ENCODE measurements at regions not wholly inside any gene's neighbourhood (a gene's known extent, or its start where the extent isn't known, plus 50 kb on each side); places are given as distances from the start of the nearest gene placed in this dataset.

DNA sequence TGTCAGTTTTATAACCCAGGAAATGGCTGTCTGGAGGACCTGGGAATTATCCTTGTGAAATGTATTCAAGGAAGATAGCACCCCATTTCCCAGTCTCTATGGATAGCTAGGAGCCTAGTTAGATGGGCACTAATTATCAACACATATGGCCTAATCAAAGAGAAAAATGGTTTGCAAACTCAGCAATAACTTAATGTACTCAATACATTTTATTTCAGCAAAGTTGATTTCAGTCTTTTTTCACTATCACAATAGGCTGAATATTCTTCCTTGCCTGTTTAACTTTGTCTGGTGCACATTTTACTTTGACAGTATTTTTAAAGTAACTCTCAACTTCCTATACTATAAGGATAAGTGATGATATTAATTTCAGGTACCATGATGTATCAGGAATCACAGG lies 756.3 kb downstream of the CCDC85A start:
- Histone ChIP-seq H3K4ac (ENCODE audit: low read depth, low read length) (no peak overlapping the region), H3K79me1 (ENCODE audit: insufficient read depth, low read depth, low read length, poor library complexity, severe bottlenecking) (no peaks in the 10 kb centered on the region), H3K4me2 (ENCODE audit: insufficient read depth, insufficient read length, low read length) (no peak overlapping the region), H2BK5ac (ENCODE audit: insufficient read length, low read length) (no peak overlapping the region), H3K18ac (ENCODE audit: insufficient read length, low read depth, low read length) (no peak overlapping the region), H4K5ac (ENCODE audit: insufficient read length, low read depth, low read length) (no peak overlapping the region), H3T11ph (ENCODE audit: low read length) (no peak overlapping the region), H3K27ac (ENCODE audit: insufficient read length, low read depth, low read length) (no peak overlapping the region), H3K79me2 (ENCODE audit: insufficient read depth, low read length) (no peaks in the 10 kb centered on the region), H3K23me2 (ENCODE audit: insufficient read length, low read depth, low read length, poor library complexity, severe bottlenecking) (no peaks in the 10 kb centered on the region), H4K91ac (ENCODE audit: insufficient read length, low read depth, low read length) (no peak overlapping the region), H3K23ac (ENCODE audit: insufficient read length, low read depth, low read length) (no peak overlapping the region), H2BK120ac (ENCODE audit: low read depth, low read length, poor library complexity, severe bottlenecking) (no peak overlapping the region), H3K9me3 (ENCODE audit: control insufficient read depth, low read depth, low read length) (no peaks in the 10 kb centered on the region), H3K9ac (ENCODE audit: extremely low read depth, insufficient read length, low read length) (no peak overlapping the region), H3K4me1 (ENCODE audit: insufficient read depth, low read length) (no peaks in the 10 kb centered on the region), H3K56ac (ENCODE audit: insufficient read length, low read depth, low read length) (no peak overlapping the region), H2BK15ac (ENCODE audit: low read depth, low read length) (no peak overlapping the region), H4K8ac (replicated peaks; ENCODE audit: insufficient read length, low read depth, low read length) (no peak overlapping the region), H3K14ac (ENCODE audit: insufficient read depth, low read length) (no peak overlapping the region), H2AFZ (ENCODE audit: low read length) (no peak overlapping the region), H2AK5ac (ENCODE audit: insufficient read length, low read length) (no peak overlapping the region), H3K27me3 (ENCODE audit: insufficient read depth, low read length) (no peaks in the 10 kb centered on the region), H4K20me1 (ENCODE audit: control insufficient read depth, insufficient read depth, insufficient read length) (no peaks in the 10 kb centered on the region), H2BK20ac (ENCODE audit: low read depth, low read length, poor library complexity, severe bottlenecking) (no peak overlapping the region), H2BK12ac (ENCODE audit: insufficient read length, low read depth, low read length) (no peak overlapping the region)
- no peaks in the 10 kb centered on the region; a peak in 1 of 5 replicates for H3K9me3 Mint-ChIP-seq
- H3K27me3 Mint-ChIP-seq (ENCODE audit: low read depth), result no peaks in the 10 kb centered on the region
- no peaks in the 10 kb centered on the region for H3K36me3 Mint-ChIP-seq (ENCODE audit: insufficient read depth in 1 of 3, low read depth in 3 of 3)
- H3K4me3 Mint-ChIP-seq, result no peak overlapping the region
- peaks cover 4 to 5% of the 10 kb centered on the region in 2 experiments for H3K4me1 Mint-ChIP-seq
- DNase-seq, result no peak
- TF ChIP-seq, protein P1, sequence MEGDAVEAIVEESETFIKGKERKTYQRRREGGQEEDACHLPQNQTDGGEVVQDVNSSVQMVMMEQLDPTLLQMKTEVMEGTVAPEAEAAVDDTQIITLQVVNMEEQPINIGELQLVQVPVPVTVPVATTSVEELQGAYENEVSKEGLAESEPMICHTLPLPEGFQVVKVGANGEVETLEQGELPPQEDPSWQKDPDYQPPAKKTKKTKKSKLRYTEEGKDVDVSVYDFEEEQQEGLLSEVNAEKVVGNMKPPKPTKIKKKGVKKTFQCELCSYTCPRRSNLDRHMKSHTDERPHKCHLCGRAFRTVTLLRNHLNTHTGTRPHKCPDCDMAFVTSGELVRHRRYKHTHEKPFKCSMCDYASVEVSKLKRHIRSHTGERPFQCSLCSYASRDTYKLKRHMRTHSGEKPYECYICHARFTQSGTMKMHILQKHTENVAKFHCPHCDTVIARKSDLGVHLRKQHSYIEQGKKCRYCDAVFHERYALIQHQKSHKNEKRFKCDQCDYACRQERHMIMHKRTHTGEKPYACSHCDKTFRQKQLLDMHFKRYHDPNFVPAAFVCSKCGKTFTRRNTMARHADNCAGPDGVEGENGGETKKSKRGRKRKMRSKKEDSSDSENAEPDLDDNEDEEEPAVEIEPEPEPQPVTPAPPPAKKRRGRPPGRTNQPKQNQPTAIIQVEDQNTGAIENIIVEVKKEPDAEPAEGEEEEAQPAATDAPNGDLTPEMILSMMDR (conservative IDR thresholded peaks at IDR 0.05), result no peak
- no peak overlapping the region for H3K27ac Mint-ChIP-seq

Data from H9 (cell line).